ENCODE measurements at regions not wholly inside any gene's neighbourhood (a gene's known extent, or its start where the extent isn't known, plus 50 kb on each side); places are given as distances from the start of the nearest gene placed in this dataset.

DNA sequence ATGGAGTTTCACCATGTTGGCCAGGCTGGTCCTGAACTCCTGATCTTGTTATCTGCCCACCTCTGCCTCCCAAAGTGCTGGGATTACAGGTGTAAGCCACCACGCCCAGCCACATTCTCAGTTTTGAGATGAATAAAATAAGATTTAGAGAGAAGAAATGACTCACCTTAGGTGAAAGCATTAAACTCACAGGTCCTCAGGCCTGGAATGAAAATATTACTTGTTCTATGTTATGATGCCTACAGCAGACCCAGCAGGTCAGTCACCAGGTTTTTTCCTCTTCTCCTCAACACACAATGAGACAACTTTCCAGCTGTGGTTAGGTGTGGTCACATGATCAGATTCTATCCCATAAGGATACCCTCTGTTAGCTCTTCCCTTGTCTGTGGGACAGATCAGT is 150.3 kb downstream of the C16orf95 start:
- H3K9me3 Mint-ChIP-seq: no peaks in the 10 kb centered on the region
- H3K4me1 Mint-ChIP-seq: no peaks in the 10 kb centered on the region
- H3K27ac Mint-ChIP-seq: no peak overlapping the region
- no peaks in the 10 kb centered on the region for H3K36me3 Mint-ChIP-seq
- H3K4me3 Mint-ChIP-seq: no peak overlapping the region
- no peak for DNase-seq
- peaks cover 0 to 11% (median 10%) of the 10 kb centered on the region in 3 donors for H3K27me3 Mint-ChIP-seq (ENCODE audit: low read depth in 3 of 3)

DNA sequence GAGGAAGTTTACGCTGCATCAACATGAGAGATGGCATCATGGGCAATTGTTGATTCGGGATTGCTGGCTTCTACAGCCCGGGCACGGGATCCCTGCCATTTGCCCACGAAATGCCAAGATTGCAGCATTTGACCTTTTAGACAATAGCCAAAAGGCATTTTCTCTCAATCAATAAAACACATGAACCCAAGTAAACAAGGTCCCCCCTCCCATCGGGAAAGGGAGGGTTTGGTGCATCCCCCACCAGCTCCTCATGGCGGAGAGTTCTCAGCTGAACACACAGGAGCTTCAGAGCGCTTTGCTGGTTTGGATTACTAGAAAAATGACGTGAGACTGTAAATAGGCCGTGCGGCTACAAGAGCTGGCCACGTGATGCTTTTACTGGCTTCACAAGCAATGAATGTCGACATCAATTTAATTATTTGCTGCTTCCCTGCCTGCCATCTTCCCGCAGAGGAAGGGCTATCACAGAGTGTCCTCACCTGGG is 147.6 kb downstream of the C16orf95 start:
- no peak for DNase-seq
- Mint-ChIP-seq H3K27me3 (ENCODE audit: low read depth in 3 of 3) (peaks cover 0 to 4% (median 0%) of the 10 kb centered on the region in 3 donors), H3K9me3 (no peaks in the 10 kb centered on the region), H3K36me3 (no peaks in the 10 kb centered on the region), H3K4me1 (no peaks in the 10 kb centered on the region), H3K4me3 (no peak overlapping the region), H3K27ac (no peak overlapping the region)

GRCh38 chr16:87170310-87170709 is 146.9 kb downstream of the C16orf95 start:
- Mint-ChIP-seq H3K36me3 (no peaks in the 10 kb centered on the region), H3K27me3 (ENCODE audit: low read depth in 3 of 3) (peaks cover 0 to 4% (median 0%) of the 10 kb centered on the region in 3 donors), H3K4me3 (no peak overlapping the region), H3K4me1 (no peaks in the 10 kb centered on the region), H3K9me3 (no peaks in the 10 kb centered on the region), H3K27ac (no peak overlapping the region)
- DNase-seq: no peak

DNA sequence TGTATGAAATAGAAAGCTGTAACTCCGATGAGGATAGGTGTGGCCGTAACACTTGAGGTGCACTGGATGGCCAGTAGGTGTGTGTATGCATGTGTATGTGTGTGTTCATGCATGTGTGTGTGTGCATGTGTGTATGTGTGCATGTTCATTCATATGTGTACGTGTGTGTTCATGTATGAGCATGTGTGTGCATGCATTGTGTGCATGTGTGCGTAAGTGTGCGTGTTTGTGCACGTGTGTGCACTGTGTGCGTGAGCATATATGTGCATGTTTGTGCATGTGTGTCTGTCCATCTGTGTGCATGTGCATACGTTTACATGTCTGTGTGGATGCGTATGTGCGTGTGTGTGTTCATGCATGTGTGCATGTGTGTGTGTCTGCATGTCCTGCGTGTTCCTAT is 145.5 kb downstream of the C16orf95 start:
- H3K9me3 Mint-ChIP-seq: no peaks in the 10 kb centered on the region
- H3K4me1 Mint-ChIP-seq: no peaks in the 10 kb centered on the region
- no peaks in the 10 kb centered on the region for H3K36me3 Mint-ChIP-seq
- peaks cover 0 to 7% (median 0%) of the 10 kb centered on the region in 3 donors for H3K27me3 Mint-ChIP-seq (ENCODE audit: low read depth in 3 of 3)
- no peak overlapping the region for H3K4me3 Mint-ChIP-seq
- no peak for DNase-seq
- no peak overlapping the region for H3K27ac Mint-ChIP-seq

DNA sequence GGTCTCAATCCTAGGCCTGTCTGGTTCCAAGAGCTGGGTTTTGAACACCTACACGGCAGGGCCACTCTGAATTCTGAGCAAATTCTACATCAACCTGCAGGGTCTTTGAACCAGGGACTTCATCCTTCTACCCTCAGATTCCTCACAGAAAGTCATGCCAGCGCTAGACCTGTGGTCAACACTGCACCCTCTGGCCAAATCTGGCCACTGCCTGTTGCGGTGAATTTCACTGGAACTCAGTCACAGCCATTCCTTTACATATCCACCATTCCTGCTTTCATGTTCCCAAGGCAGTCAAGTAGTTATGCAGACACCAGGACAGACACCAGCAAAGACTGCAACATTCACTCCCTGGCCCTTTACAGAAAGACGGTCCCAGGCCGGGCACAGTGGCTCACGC is 144.6 kb downstream of the C16orf95 start:
- Mint-ChIP-seq H3K27me3 (ENCODE audit: low read depth in 3 of 3) (peaks cover 0 to 7% (median 0%) of the 10 kb centered on the region in 3 donors), H3K36me3 (no peaks in the 10 kb centered on the region), H3K4me3 (no peak overlapping the region), H3K4me1 (no peaks in the 10 kb centered on the region), H3K9me3 (no peaks in the 10 kb centered on the region), H3K27ac (no peak overlapping the region)
- no peak for DNase-seq

GRCh38 chr16:87173294-87173893 is 143.8 kb downstream of the C16orf95 start:
- no peak for DNase-seq
- H3K36me3 Mint-ChIP-seq: no peaks in the 10 kb centered on the region
- no peak overlapping the region for H3K4me3 Mint-ChIP-seq
- H3K27ac Mint-ChIP-seq: no peak overlapping the region
- no peaks in the 10 kb centered on the region for H3K4me1 Mint-ChIP-seq
- no peaks in the 10 kb centered on the region for H3K9me3 Mint-ChIP-seq
- peaks cover 0 to 7% (median 0%) of the 10 kb centered on the region in 3 donors for H3K27me3 Mint-ChIP-seq (ENCODE audit: low read depth in 3 of 3)

- H3K36me3 Mint-ChIP-seq: no peaks in the 10 kb centered on the region
- no peaks in the 10 kb centered on the region for H3K9me3 Mint-ChIP-seq
- no peaks in the 10 kb centered on the region for H3K4me1 Mint-ChIP-seq
- no peak overlapping the region for H3K4me3 Mint-ChIP-seq
- no peak overlapping the region for H3K27ac Mint-ChIP-seq
- DNase-seq: no peak
- peaks cover 0 to 5% (median 0%) of the 10 kb centered on the region in 3 donors for H3K27me3 Mint-ChIP-seq (ENCODE audit: low read depth in 3 of 3)
Measured at GRCh38 chr16:87174061-87174460, 143.1 kb downstream of the C16orf95 start.

- no peaks in the 10 kb centered on the region for H3K36me3 Mint-ChIP-seq
- no peaks in the 10 kb centered on the region for H3K9me3 Mint-ChIP-seq
- no peak for DNase-seq
- H3K27me3 Mint-ChIP-seq (ENCODE audit: low read depth in 3 of 3): peaks cover 0 to 5% (median 0%) of the 10 kb centered on the region in 3 donors
- no peak overlapping the region for H3K27ac Mint-ChIP-seq
- no peak overlapping the region for H3K4me3 Mint-ChIP-seq
- no peaks in the 10 kb centered on the region for H3K4me1 Mint-ChIP-seq
Measured at GRCh38 chr16:87176735-87177134, 140.5 kb downstream of the C16orf95 start.

- H3K27ac Mint-ChIP-seq: no peak overlapping the region
- no peaks in the 10 kb centered on the region for H3K36me3 Mint-ChIP-seq
- H3K27me3 Mint-ChIP-seq (ENCODE audit: low read depth in 3 of 3): peaks cover 0 to 7% (median 0%) of the 10 kb centered on the region in 3 donors
- H3K4me3 Mint-ChIP-seq: no peak overlapping the region
- no peaks in the 10 kb centered on the region for H3K9me3 Mint-ChIP-seq
- no peaks in the 10 kb centered on the region for H3K4me1 Mint-ChIP-seq
- DNase-seq: no peak
Measured at GRCh38 chr16:87177673-87178072, 139.5 kb downstream of the C16orf95 start.

DNA sequence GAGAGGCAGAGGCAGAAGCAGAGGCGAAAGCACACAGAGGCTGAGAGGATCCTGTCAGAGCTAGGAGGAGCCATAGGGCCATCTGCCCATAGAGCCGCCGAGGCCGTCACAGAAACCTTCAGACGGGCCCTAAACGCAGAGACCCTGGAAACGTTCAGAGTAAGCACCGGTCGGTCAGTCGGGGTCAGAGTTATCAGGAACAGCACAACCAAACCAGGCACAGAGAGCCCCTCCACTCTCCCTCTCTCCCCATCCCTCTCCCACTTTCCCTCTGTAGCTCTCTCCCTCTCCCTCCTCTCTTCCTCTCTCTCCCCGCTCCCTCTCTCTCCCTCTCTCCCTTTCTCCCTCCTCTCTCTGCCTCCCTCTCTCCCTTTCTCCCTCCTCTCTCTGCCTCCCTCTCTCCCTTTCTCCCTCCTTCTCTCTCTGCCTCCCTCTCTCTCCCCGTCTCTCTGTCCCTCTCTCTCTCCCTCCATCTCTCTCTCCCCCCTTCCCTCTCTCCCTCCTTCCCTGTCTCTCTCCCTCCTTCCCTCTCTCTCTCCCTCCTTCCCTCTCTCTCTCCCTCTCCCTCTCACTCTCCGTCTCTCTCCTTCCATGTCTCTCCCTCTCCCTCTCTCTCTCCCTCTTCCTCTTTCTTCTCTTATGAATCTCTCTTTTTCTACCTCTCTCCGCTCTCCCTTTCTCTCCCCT is 138.9 kb downstream of the C16orf95 start:
- peaks cover 0 to 7% (median 0%) of the 10 kb centered on the region in 3 donors for H3K27me3 Mint-ChIP-seq (ENCODE audit: low read depth in 3 of 3)
- no peak overlapping the region for H3K4me3 Mint-ChIP-seq
- H3K4me1 Mint-ChIP-seq: no peaks in the 10 kb centered on the region
- no peaks in the 10 kb centered on the region for H3K9me3 Mint-ChIP-seq
- no peak overlapping the region for H3K27ac Mint-ChIP-seq
- DNase-seq: no peak
- no peaks in the 10 kb centered on the region for H3K36me3 Mint-ChIP-seq

DNA sequence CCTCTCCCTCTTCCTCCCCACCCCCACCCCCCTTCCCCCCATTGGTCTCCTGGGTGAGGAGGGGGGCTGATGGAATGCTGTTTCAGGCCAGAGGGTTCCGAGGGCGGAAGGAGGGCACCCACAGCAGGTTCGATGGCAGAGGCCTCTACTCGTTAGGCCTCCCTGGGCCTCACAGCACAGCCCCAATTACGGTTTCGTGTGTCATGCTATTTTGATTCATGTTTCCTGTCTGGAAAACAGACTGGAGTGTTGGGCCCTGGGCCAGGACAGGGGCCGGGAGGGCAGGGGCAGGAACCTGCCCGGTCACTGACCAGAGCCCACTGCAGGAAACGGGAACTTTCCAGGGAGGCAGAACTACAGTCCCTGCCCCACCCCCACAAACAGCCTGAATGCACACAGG is 138.2 kb downstream of the C16orf95 start:
- Mint-ChIP-seq H3K27me3 (ENCODE audit: low read depth in 3 of 3) (peaks cover 0 to 7% (median 0%) of the 10 kb centered on the region in 3 donors), H3K27ac (no peak overlapping the region), H3K36me3 (no peaks in the 10 kb centered on the region), H3K4me3 (no peak overlapping the region), H3K4me1 (no peaks in the 10 kb centered on the region), H3K9me3 (no peaks in the 10 kb centered on the region)
- no peak for DNase-seq

DNA sequence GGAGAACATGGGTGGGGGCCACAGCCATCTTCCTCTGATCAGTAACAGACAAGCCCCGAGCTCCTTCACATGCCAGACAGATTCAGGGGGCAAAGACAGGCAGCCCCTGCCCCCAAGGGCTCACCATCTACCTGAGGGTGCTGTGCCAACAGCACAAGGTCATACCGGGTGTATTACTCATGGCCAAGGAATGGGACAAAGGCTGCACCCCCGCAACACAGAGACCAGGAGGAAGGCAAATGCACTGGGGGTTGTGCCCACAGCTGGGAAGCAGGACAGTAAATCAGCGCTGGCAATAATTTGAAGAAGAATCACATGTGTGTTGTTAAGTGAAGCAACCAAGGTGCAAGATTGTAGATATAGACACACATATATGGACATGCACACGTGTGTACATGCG is 137.1 kb downstream of the C16orf95 start:
- H3K4me1 Mint-ChIP-seq: no peaks in the 10 kb centered on the region
- no peaks in the 10 kb centered on the region for H3K36me3 Mint-ChIP-seq
- H3K27me3 Mint-ChIP-seq (ENCODE audit: low read depth in 3 of 3): peaks cover 0 to 5% (median 0%) of the 10 kb centered on the region in 3 donors
- H3K4me3 Mint-ChIP-seq: no peak overlapping the region
- DNase-seq: no peak
- H3K9me3 Mint-ChIP-seq: no peaks in the 10 kb centered on the region
- H3K27ac Mint-ChIP-seq: no peak overlapping the region

DNA sequence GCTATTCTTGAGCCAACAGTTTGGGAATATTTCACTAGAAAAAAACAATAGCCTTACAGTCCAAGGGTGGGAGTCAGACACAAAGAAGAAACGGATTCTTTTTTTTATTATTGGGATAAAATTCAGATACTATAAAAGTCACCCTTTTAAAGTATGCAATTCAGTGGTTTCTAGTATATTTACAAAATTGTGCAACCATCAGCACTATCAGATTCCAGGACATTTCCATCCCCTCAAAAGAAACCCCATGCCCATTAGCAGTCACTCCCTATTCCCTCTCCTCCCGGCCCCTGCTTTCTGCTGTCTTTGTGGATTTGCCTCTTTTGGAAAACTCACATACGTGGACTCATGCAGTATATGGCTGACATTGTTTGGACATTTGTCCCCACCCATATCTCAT is 134.4 kb downstream of the C16orf95 start:
- Mint-ChIP-seq H3K4me1 (no peaks in the 10 kb centered on the region), H3K27ac (no peak overlapping the region)

DNA sequence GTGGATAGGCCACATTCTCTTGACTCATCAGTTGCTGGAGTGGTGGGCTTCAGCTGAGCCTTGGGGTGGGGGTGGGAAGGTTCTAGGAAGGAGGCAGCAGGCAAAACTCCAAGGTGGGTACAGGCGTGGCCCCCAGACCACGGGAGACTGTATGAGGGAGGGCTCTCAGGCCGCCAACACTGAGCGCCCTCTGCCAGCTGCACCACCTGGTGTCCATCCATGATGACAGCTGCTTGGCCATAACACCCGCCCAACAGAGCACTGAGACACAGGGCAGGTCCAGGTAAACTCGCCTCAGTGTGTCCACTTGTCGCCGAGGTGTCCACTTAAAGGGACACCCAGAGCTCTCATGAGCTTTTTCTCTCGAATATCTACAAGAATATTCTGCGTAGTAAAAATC is 133.5 kb downstream of the C16orf95 start:
- Mint-ChIP-seq H3K36me3 (no peaks in the 10 kb centered on the region), H3K27ac (no peak overlapping the region), H3K27me3 (ENCODE audit: low read depth in 3 of 3) (peaks cover 0 to 2% (median 0%) of the 10 kb centered on the region in 3 donors), H3K4me1 (no peaks in the 10 kb centered on the region), H3K4me3 (no peak overlapping the region), H3K9me3 (no peaks in the 10 kb centered on the region)
- DNase-seq: no peak

More for the DNA sequence above, 134.4 kb downstream of the C16orf95 start:
- no peaks in the 10 kb centered on the region for H3K36me3 Mint-ChIP-seq
- no peak overlapping the region for H3K4me3 Mint-ChIP-seq
- H3K9me3 Mint-ChIP-seq: no peaks in the 10 kb centered on the region
- DNase-seq: no peak
- peaks cover 0 to 2% (median 0%) of the 10 kb centered on the region in 3 donors for H3K27me3 Mint-ChIP-seq (ENCODE audit: low read depth in 3 of 3)

DNA sequence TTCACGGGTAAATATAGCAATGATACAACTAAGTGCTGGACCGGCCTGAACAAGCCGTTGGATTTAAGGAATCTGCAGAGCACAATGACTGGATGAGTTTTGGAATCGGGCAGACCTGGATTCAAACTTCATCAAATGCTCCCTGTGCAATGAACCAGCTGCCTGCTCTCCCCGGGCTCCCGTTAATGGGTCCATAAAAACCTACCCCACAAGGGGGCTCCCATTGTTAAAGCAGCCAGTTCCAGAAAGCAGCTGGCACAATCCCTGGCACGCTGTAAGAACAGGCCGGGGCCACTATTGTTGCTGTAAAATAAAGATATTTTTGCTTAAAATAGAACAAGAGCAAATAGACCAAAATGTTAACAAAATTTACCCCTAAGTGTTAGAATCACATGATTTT is 131.9 kb downstream of the C16orf95 start:
- H3K36me3 Mint-ChIP-seq: no peaks in the 10 kb centered on the region
- H3K9me3 Mint-ChIP-seq: no peaks in the 10 kb centered on the region
- H3K27ac Mint-ChIP-seq: no peak overlapping the region
- H3K4me1 Mint-ChIP-seq: no peaks in the 10 kb centered on the region
- no peak overlapping the region for H3K4me3 Mint-ChIP-seq
- no peak for DNase-seq
- peaks cover 0 to 2% (median 0%) of the 10 kb centered on the region in 3 donors for H3K27me3 Mint-ChIP-seq (ENCODE audit: low read depth in 3 of 3)

All from immature natural killer cell (primary cell).